ENCODE measurements at regions not wholly inside any gene's neighbourhood (a gene's known extent, or its start where the extent isn't known, plus 50 kb on each side); places are given as distances from the start of the nearest gene placed in this dataset.

DNA sequence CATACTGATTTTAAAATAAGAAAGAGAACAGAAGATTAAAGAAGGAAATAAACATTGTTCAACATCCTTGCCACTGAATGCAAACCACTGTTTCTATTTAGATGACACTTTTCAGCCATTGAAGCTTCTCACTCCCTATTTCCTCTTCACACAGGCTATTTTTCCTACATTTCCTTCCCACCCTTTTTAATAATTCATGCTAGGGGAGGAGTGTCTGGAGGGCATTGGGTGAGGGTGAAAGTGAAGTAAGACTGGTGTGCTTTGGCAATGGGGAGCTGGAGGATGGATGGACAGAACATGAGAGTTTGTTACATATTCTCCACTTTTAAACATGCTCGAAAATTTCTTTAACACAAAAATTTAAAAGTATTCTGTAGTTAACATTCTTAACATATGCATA is 168.8 kb upstream of the GLI3 start:
- H3K4me2 ChIP-seq (ENCODE audit: low read length): no peak overlapping the region
- ChIA-PET POLR2A (no interaction called here), CTCF (no interaction called here), RAD21 (ENCODE audit: low non-redundant PET in 1 of 2, low total read pairs in 2 of 2, uncharacterized antibody in 2 of 2, unreplicated experiment in 2 of 2) (no interaction called here)
- H3K4me1 ChIP-seq (ENCODE audit: control insufficient read depth in 1 of 2, insufficient read depth in 2 of 2, low read length in 2 of 2): no peaks in the 10 kb centered on the region
- no peaks in the 10 kb centered on the region for H3K27me3 ChIP-seq (ENCODE audit: insufficient read depth, low read length)
- no peaks in the 10 kb centered on the region for H3K36me3 ChIP-seq (ENCODE audit: control insufficient read depth in 1 of 2, insufficient read depth in 2 of 2, low read length in 2 of 2)
- no peak overlapping the region for H2AFZ ChIP-seq (ENCODE audit: low read depth, low read length, poor library complexity, severe bottlenecking)
- H3K9me2 ChIP-seq (ENCODE audit: insufficient read depth): no peaks in the 10 kb centered on the region
- no peak for ATAC-seq
- no peak overlapping the region for H3K9ac ChIP-seq (ENCODE audit: low read length)
- no peaks in the 10 kb centered on the region for H4K20me1 ChIP-seq (ENCODE audit: insufficient read depth)
- TF ChIP-seq SP1 (IDR thresholded peaks at IDR 0.05; ENCODE audit: low read depth) (no peak), POLR2AphosphoS5 (IDR thresholded peaks at IDR 0.05; ENCODE audit: low read depth, low read length) (no peak), ZNF274 (IDR thresholded peaks at IDR 0.05; ENCODE audit: low read depth, low read length) (no peak), SIN3A (IDR thresholded peaks at IDR 0.05; ENCODE audit: low read depth) (no peak), JUND (IDR thresholded peaks at IDR 0.05) (no peak), EGR1 (IDR thresholded peaks at IDR 0.05; ENCODE audit: low read depth) (no peak)
- H3K9me3 ChIP-seq (ENCODE audit: control insufficient read depth in 1 of 2, insufficient read depth in 1 of 2, low read depth in 1 of 2, low read length in 2 of 2): no peaks in the 10 kb centered on the region
- intact Hi-C loops (cut with micrococcal nuclease): no loop called here
- no peaks in the 10 kb centered on the region for H3K79me2 ChIP-seq (ENCODE audit: insufficient read depth, low read length)
- H3K4me3 ChIP-seq (replicated peaks in 1 of 2; ENCODE audit: low read depth in 1 of 2, low read length in 2 of 2): no peak overlapping the region
- DNase-seq (ENCODE audit: low read depth, low spot score): no peak
- no peak overlapping the region for H3K27ac ChIP-seq (ENCODE audit: low read depth, low read length)
- BruUV-seq (replicated peaks): no TSS peak

DNA sequence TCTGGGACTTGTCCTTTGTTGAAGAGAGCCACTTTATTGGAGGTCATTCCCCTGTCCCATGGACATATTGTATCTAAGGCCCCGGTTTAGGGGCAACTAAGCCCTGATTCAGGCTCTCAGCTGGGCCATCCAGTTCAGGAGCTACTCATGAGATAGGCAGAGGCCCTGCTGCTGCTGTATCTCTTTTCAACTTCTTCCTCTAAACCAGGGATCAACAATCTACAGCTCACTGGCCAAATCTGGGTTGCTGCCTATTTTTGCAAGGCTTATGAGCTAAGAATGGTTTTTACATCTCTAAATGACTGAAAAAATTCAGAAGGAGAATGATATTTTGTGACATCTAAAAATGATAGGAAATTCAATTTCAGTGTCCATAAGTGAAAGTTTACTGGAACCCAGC is 166.8 kb upstream of the GLI3 start:
- no TSS peak for BruUV-seq (replicated peaks)
- H3K9ac ChIP-seq (ENCODE audit: low read length): no peak overlapping the region
- ChIA-PET POLR2A (no interaction called here), RAD21 (ENCODE audit: low non-redundant PET in 1 of 2, low total read pairs in 2 of 2, uncharacterized antibody in 2 of 2, unreplicated experiment in 2 of 2) (no interaction called here), CTCF (no interaction called here)
- no peaks in the 10 kb centered on the region for H3K9me3 ChIP-seq (ENCODE audit: control insufficient read depth in 1 of 2, insufficient read depth in 1 of 2, low read depth in 1 of 2, low read length in 2 of 2)
- no peaks in the 10 kb centered on the region for H3K27me3 ChIP-seq (ENCODE audit: insufficient read depth, low read length)
- no peak overlapping the region for H3K4me3 ChIP-seq (replicated peaks in 1 of 2; ENCODE audit: low read depth in 1 of 2, low read length in 2 of 2)
- TF ChIP-seq JUND (IDR thresholded peaks at IDR 0.05) (no peak), ZFX (IDR thresholded peaks at IDR 0.05) (no peak), POLR2AphosphoS5 (IDR thresholded peaks at IDR 0.05; ENCODE audit: low read depth, low read length) (no peak), ZNF274 (IDR thresholded peaks at IDR 0.05; ENCODE audit: low read depth, low read length) (no peak), EZH2 (IDR thresholded peaks at IDR 0.05) (no peak), POLR2A (IDR thresholded peaks at IDR 0.05; ENCODE audit: borderline replicate concordance, extremely low read depth, insufficient read depth, insufficient read length) (no peak), EZH2phosphoT487 (IDR thresholded peaks at IDR 0.05; ENCODE audit: borderline replicate concordance) (no peak), EGR1 (IDR thresholded peaks at IDR 0.05; ENCODE audit: low read depth) (no peak), CBX3 (IDR thresholded peaks at IDR 0.05; ENCODE audit: low read depth) (no peak), CEBPB (IDR thresholded peaks at IDR 0.05; ENCODE audit: low read depth) (no peak)
- TF ChIP-seq, protein P1, sequence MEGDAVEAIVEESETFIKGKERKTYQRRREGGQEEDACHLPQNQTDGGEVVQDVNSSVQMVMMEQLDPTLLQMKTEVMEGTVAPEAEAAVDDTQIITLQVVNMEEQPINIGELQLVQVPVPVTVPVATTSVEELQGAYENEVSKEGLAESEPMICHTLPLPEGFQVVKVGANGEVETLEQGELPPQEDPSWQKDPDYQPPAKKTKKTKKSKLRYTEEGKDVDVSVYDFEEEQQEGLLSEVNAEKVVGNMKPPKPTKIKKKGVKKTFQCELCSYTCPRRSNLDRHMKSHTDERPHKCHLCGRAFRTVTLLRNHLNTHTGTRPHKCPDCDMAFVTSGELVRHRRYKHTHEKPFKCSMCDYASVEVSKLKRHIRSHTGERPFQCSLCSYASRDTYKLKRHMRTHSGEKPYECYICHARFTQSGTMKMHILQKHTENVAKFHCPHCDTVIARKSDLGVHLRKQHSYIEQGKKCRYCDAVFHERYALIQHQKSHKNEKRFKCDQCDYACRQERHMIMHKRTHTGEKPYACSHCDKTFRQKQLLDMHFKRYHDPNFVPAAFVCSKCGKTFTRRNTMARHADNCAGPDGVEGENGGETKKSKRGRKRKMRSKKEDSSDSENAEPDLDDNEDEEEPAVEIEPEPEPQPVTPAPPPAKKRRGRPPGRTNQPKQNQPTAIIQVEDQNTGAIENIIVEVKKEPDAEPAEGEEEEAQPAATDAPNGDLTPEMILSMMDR (IDR thresholded peaks at IDR 0.05 in 2 of 3, conservative IDR thresholded peaks at IDR 0.05 in 1 of 3; ENCODE audit: borderline replicate concordance in 1 of 3, insufficient read depth in 1 of 3, low read depth in 2 of 3, low read length in 2 of 3): no peak
- TF ChIP-seq, protein P2, sequence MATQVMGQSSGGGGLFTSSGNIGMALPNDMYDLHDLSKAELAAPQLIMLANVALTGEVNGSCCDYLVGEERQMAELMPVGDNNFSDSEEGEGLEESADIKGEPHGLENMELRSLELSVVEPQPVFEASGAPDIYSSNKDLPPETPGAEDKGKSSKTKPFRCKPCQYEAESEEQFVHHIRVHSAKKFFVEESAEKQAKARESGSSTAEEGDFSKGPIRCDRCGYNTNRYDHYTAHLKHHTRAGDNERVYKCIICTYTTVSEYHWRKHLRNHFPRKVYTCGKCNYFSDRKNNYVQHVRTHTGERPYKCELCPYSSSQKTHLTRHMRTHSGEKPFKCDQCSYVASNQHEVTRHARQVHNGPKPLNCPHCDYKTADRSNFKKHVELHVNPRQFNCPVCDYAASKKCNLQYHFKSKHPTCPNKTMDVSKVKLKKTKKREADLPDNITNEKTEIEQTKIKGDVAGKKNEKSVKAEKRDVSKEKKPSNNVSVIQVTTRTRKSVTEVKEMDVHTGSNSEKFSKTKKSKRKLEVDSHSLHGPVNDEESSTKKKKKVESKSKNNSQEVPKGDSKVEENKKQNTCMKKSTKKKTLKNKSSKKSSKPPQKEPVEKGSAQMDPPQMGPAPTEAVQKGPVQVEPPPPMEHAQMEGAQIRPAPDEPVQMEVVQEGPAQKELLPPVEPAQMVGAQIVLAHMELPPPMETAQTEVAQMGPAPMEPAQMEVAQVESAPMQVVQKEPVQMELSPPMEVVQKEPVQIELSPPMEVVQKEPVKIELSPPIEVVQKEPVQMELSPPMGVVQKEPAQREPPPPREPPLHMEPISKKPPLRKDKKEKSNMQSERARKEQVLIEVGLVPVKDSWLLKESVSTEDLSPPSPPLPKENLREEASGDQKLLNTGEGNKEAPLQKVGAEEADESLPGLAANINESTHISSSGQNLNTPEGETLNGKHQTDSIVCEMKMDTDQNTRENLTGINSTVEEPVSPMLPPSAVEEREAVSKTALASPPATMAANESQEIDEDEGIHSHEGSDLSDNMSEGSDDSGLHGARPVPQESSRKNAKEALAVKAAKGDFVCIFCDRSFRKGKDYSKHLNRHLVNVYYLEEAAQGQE (IDR thresholded peaks at IDR 0.05; ENCODE audit: low read depth): no peak
- TF ChIP-seq, protein P3, sequence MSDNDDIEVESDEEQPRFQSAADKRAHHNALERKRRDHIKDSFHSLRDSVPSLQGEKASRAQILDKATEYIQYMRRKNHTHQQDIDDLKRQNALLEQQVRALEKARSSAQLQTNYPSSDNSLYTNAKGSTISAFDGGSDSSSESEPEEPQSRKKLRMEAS (IDR thresholded peaks at IDR 0.05): no peak
- no peaks in the 10 kb centered on the region for H3K9me2 ChIP-seq (ENCODE audit: insufficient read depth)
- no peaks in the 10 kb centered on the region for H3K36me3 ChIP-seq (ENCODE audit: control insufficient read depth in 1 of 2, insufficient read depth in 2 of 2, low read length in 2 of 2)
- no peaks in the 10 kb centered on the region for H3K4me1 ChIP-seq (ENCODE audit: control insufficient read depth in 1 of 2, insufficient read depth in 2 of 2, low read length in 2 of 2)
- no peak for ATAC-seq
- no peaks in the 10 kb centered on the region for H4K20me1 ChIP-seq (ENCODE audit: insufficient read depth)
- H3K27ac ChIP-seq (ENCODE audit: low read depth, low read length): no peak overlapping the region
- H3K79me2 ChIP-seq (ENCODE audit: insufficient read depth, low read length): no peaks in the 10 kb centered on the region
- no peak overlapping the region for H3K4me2 ChIP-seq (ENCODE audit: low read length)
- DNase-seq (ENCODE audit: low read depth, low spot score): no peak
- no peak overlapping the region for H2AFZ ChIP-seq (ENCODE audit: low read depth, low read length, poor library complexity, severe bottlenecking)
- intact Hi-C loops (cut with micrococcal nuclease): no loop called here
